Fibroblast of lung (primary cell): ENCODE measurements at regions not wholly inside any gene's neighbourhood (a gene's known extent, or its start where the extent isn't known, plus 50 kb on each side); places are given as distances from the start of the nearest gene placed in this dataset.
"Not testable (repeated sequence)": the region's sequence is repeated elsewhere in the genome, so short reads cannot be mapped to it uniquely, and the experiment has no call there.

ENCODE experiments used
- DNase-seq, 2 donors: peaks; one replicate each; pipeline versions ENCODE4 v3.0.0 to v3.0.0-alpha.2; 2010; ENCODE audit warnings: low read depth in 2 of 2
- H2AFZ ChIP-seq: 2 replicates; pipeline ENCODE4 v1.5.1; 2012; ENCODE audit warnings: low read length, control low read depth, inconsistent platforms
- H3K27ac ChIP-seq: 2 replicates; pipeline ENCODE4 v1.5.1; 2011; ENCODE audit warnings: low read length, control low read depth; ENCODE audit not compliant: insufficient read depth
- H3K27me3 ChIP-seq: 2 replicates; pipeline ENCODE4 v1.5.1; 2011; ENCODE audit warnings: mild to moderate bottlenecking, low read length; ENCODE audit not compliant: control insufficient read depth, insufficient read depth
- H3K36me3 ChIP-seq: 2 replicates; pipeline ENCODE4 v1.5.1; 2011; ENCODE audit warnings: low read length; ENCODE audit not compliant: control insufficient read depth, insufficient read depth
- H3K4me1 ChIP-seq: 2 replicates; pipeline ENCODE4 v1.5.1; 2011; ENCODE audit warnings: low read length; ENCODE audit not compliant: control insufficient read depth, insufficient read depth; ENCODE audit errors: extremely low read depth
- H3K4me2 ChIP-seq: 2 replicates; pipeline ENCODE4 v1.5.1; 2011; ENCODE audit warnings: low read length, control low read depth; ENCODE audit not compliant: insufficient read depth; ENCODE audit errors: extremely low read depth
- H3K4me3 ChIP-seq, 4 experiments: fragments of 200-600 bp in 1 of 4; sonication (generic) in 1 of 4; replicated peaks in 1 of 4; 2 replicates each; pipeline ENCODE4 v1.5.1; 2011 to 2016; ENCODE audit warnings: low read length in 4 of 4, low read depth in 3 of 4, mild to moderate bottlenecking in 3 of 4, control low read depth in 2 of 4, inconsistent platforms in 1 of 4, mixed read lengths in 1 of 4; ENCODE audit not compliant: insufficient read depth in 1 of 4; ENCODE audit errors: control extremely low read depth in 1 of 4
- H3K79me2 ChIP-seq: 2 replicates; pipeline ENCODE4 v1.5.1; 2012; ENCODE audit warnings: mild to moderate bottlenecking, low read length, inconsistent platforms; ENCODE audit not compliant: control insufficient read depth, insufficient read depth
- H3K9ac ChIP-seq: 2 replicates; pipeline ENCODE4 v1.5.1; 2011; ENCODE audit warnings: mild to moderate bottlenecking, low read length, control low read depth; ENCODE audit not compliant: insufficient read depth
- H3K9me3 ChIP-seq: 2 replicates; pipeline ENCODE4 v1.5.1; 2012; ENCODE audit warnings: low read depth, low read length; ENCODE audit not compliant: control insufficient read depth, insufficient read depth
- H4K20me1 ChIP-seq: 2 replicates; pipeline ENCODE4 v1.5.1; 2011; ENCODE audit warnings: low read length; ENCODE audit not compliant: control insufficient read depth, insufficient read depth; ENCODE audit errors: extremely low read depth
- EZH2 ChIP-seq: IDR thresholded peaks from 2 replicates; pipeline ENCODE4 v1.5.1; 2012; ENCODE audit warnings: low read length, control low read depth, mild to moderate bottlenecking; ENCODE audit errors: missing control alignments
- TF ChIP-seq, protein P1 (sequence below), 2 donors: IDR thresholded peaks in 1 of 2; conservative IDR thresholded peaks in 1 of 2; 1 replicate in 1 of 2; 2 replicates in 1 of 2; pipeline ENCODE4 v1.5.1; 2011 to 2012; ENCODE audit warnings: low read length in 2 of 2, control low read depth in 1 of 2, inconsistent platforms in 1 of 2, low read depth in 1 of 2, mild to moderate bottlenecking in 1 of 2

DNA sequence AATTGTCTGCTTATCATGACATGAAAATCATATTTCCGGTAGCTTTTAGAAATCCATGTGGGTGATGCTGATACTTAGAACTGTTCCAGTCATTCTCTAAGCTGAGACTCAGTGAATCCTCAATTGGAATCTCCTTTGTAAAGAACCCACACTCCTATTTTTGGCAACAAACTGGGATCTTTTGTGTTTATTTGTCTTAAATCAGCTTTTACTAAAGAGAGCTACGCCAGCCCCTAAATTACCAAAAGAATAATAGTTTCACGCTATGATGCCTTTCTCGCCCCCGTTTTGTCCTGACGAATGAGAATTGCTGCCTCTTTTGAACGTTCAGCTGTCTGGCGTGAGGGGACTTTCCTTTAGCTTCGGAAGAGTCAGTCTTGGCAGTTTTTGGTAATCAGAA, 195.9 kb downstream of the SHOX start:
- no peaks in the 10 kb centered on the region for H3K79me2 ChIP-seq
- no peaks in the 10 kb centered on the region for H3K27me3 ChIP-seq
- no peak overlapping the region for H3K4me3 ChIP-seq
- H3K4me1 ChIP-seq: no peaks in the 10 kb centered on the region
- H2AFZ ChIP-seq: no peak overlapping the region
- H3K27ac ChIP-seq: no peak overlapping the region
- H3K9me3 ChIP-seq: no peaks in the 10 kb centered on the region
- no peak overlapping the region for H3K4me2 ChIP-seq
- no peak overlapping the region for H3K9ac ChIP-seq
- TF ChIP-seq, protein P1, sequence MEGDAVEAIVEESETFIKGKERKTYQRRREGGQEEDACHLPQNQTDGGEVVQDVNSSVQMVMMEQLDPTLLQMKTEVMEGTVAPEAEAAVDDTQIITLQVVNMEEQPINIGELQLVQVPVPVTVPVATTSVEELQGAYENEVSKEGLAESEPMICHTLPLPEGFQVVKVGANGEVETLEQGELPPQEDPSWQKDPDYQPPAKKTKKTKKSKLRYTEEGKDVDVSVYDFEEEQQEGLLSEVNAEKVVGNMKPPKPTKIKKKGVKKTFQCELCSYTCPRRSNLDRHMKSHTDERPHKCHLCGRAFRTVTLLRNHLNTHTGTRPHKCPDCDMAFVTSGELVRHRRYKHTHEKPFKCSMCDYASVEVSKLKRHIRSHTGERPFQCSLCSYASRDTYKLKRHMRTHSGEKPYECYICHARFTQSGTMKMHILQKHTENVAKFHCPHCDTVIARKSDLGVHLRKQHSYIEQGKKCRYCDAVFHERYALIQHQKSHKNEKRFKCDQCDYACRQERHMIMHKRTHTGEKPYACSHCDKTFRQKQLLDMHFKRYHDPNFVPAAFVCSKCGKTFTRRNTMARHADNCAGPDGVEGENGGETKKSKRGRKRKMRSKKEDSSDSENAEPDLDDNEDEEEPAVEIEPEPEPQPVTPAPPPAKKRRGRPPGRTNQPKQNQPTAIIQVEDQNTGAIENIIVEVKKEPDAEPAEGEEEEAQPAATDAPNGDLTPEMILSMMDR (conservative IDR thresholded peaks at IDR 0.05 in 1 of 2, IDR thresholded peaks at IDR 0.05 in 1 of 2; ENCODE audit: low read depth in 1 of 2, low read length in 2 of 2): no peak
- no peak for TF ChIP-seq EZH2
- H4K20me1 ChIP-seq: no peaks in the 10 kb centered on the region
- no peak for DNase-seq
- no peaks in the 10 kb centered on the region for H3K36me3 ChIP-seq

DNA sequence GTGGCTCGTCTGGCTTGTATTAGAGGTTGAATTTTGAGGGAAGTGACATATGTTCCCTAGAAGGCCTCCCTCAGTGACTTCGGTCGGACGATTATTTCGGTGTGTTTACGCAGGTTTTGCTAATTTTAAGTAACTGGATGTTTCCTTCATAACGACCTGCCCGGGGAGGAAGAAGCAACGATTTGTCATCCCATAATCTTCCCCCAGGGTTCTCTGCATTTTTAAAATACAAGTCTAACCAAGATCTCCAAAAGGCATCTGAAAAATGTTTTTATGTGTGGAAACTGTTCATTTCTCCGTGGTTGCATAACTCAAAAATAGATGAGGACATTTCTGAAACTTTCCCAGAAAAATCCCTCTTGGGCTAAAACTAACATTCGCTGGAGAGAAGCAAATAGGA, 195.4 kb downstream of the SHOX start:
- H3K27ac ChIP-seq: no peak overlapping the region
- peak in 1 of 2 donors; percentile 1 for DNase-seq

DNA sequence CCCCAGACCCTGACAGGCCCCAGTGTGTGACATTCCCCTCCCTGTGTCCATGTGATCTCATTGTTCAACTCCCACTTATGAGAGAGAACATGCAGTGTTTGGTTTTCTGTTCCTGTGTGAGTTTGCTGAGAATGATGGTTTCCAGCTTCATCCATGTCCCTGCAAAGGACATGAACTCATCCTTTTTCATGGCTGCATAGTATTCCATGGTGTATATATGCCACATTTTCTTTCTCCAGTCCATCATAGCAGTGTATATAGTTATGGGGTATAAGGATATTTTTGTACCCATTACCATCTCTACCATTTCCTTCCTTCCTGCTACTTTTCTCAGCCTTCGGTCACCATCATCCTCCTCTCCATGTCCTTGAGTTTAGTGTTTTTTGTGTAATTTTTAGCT, 192.5 kb downstream of the SHOX start:
- not testable (repeated sequence) for H3K27me3 ChIP-seq, H3K4me3 ChIP-seq, H3K36me3 ChIP-seq, DNase-seq, H3K9ac ChIP-seq, H3K4me1 ChIP-seq, H3K9me3 ChIP-seq, H3K27ac ChIP-seq, H4K20me1 ChIP-seq, H3K4me2 ChIP-seq, H3K79me2 ChIP-seq, H2AFZ ChIP-seq

More for the DNA sequence above, 195.4 kb downstream of the SHOX start:
- H3K79me2 ChIP-seq: no peaks in the 10 kb centered on the region
- H3K27me3 ChIP-seq: no peaks in the 10 kb centered on the region
- no peaks in the 10 kb centered on the region for H3K36me3 ChIP-seq
- no peaks in the 10 kb centered on the region for H3K9me3 ChIP-seq
- no peak overlapping the region for H3K9ac ChIP-seq
- no peaks in the 10 kb centered on the region for H3K4me1 ChIP-seq
- H4K20me1 ChIP-seq: no peaks in the 10 kb centered on the region
- TF ChIP-seq EZH2: no peak
- TF ChIP-seq, protein P1 (conservative IDR thresholded peaks at IDR 0.05 in 1 of 2, IDR thresholded peaks at IDR 0.05 in 1 of 2; ENCODE audit: low read depth in 1 of 2, low read length in 2 of 2): no peak
- H3K4me2 ChIP-seq: no peak overlapping the region
- no peak overlapping the region for H2AFZ ChIP-seq
- H3K4me3 ChIP-seq: no peak overlapping the region
